ENCODE measurements at regions not wholly inside any gene's neighbourhood (a gene's known extent, or its start where the extent isn't known, plus 50 kb on each side); places are given as distances from the start of the nearest gene placed in this dataset.
A peak's percentile ranks its signal among the peaks of the same experiment; 100 is the strongest.
"Not testable (repeated sequence)": the region's sequence is repeated elsewhere in the genome, so short reads cannot be mapped to it uniquely, and the experiment has no call there.

DNA sequence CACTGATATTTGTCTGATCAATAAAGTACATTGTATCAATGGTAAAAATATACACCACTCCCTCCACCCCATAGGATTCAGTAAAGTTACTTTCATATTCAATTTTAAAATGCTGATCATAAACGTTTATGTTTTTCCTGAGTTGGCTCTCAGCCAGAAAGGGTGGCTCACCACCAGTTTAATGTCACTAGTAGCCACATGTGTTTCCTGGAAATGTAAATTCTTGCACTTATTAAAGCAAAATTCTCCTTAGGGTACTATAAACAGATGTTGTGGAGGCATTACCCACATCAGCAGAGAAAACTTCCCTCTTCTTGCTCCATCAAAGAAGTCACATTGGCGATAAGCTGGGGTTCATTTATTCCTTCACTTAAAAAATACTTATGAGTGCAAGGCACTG is 210.3 kb downstream of the SREK1 start:
- DNase-seq = no peak

DNA sequence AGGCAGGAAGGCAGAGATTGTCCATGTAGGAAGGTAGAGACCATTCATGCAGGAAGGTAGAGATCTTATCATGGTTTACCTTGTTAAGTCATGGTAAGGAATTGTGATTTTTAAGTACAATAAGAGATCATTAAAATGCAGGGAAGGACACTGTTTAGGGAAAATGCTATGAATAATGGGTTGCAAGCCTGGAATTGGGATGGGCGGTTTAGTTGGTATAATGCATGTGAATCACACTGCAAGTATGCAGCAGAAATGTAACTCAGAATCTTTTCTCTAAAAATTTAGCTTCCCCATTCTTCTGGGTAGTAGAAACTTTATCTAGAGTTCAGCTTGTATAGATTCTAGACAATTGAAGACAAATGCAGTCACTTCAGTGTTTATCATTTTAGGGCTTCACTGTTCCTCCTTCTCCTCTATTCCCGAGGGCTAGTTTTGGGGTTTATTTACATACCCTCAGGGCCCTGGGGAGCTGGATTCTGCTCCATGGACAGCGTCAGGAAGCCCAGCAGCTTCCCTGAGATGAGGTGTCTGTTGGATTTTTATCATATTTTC is 212.0 kb downstream of the SREK1 start:
- no peak for DNase-seq

GRCh38 chr5:66358741-66359140 is 214.6 kb downstream of the SREK1 start:
- DNase-seq = no peak

DNA sequence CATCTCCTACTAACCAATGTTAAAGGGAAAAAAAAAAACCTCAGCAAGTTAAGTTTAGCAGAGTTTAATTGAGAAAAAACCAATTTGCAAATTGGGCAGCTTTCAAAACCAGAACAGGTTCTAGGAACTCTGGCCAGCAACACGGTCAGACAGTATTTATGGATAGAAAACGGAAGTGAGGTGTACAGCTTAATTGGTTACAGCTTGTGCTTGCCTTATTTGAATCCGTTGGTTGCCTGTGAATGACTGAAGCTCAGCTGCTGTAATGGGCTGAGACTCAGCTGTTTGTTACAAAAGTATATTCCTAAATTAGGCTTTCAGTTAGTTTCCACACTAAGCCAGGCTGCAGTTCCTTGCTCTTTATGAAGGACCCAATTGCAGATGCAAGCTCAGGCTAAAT is 217.0 kb downstream of the SREK1 start:
- no peak for DNase-seq

- no peak for DNase-seq
These were observed 217.9 kb downstream of the SREK1 start for GRCh38 chr5:66362046-66362445.

DNA sequence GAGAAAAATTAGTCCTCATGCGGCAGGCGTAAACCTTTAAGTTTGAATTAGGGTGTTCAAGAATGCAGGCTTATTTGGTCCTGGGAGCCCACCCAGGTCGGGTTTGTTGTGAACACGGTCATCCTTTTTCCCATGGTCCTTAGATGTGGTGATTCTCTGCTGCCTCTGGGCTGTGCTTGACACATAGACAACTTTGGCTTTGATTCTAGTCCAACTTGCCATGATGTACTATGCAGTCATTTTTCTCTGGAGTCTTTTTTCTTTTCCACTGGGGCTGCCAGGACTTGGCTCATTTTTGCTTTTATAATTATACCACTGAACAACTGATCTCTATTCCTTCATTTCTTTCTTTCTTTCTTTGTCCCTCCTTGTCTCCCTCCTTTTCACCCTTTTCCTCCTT is 218.6 kb downstream of the SREK1 start:
- DNase-seq = no peak

DNA sequence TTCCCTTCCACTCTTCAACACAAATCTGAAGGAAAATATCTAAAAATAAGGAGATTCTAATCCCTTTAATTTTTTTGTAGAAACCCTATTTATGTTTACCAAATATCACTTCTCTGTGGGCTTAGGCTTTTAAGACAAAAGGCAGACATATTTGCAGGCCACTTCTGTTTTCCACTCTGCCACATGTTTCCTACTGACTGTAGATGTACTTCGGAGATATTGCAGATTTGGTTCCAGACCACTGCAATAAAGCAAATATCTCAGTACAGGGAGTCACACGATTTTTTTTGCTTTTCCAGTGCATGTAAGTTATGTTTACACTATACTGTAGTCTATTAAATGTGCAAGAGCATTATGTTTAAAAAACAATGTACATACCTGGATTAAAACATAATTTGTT is 219.0 kb downstream of the SREK1 start:
- DNase-seq = no peak

DNA sequence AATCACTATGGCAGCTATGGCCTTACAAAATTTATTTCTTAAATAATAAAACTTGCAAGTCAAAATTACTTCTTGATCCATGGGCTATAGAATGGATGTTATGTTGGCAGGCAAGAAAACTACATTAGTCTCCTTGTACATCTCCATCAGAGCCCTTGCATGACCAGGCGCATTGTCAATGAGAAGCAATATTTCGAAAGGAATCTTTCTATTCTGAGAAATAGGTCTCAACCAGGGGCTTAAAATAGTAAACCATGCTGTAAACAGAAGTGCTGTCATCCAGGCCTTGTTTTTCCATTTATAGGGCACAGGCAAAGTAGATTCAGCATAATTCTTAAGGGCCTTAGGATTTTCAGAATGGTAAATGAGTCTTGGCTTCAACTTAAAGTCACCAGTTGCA is 220.1 kb downstream of the SREK1 start:
- DNase-seq = no peak

DNA sequence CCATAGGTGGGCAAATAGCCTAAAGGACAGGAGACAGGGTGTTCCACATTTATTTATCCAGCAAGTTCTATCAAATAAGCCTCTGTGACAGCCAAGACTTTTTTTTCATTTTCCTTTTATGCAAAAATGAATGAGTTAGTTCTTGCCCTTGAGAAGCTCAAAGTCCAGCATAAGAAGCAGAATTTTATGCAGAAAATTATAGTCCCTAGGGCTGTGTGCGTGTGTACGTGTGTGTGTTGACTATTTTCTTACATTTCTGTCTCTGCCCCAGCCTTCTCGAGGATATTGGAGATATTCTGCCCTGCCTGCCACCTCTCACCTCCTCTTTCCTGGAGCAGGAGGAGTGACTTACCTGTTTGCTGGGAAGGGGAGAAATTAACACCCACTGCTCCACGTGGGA is 221.9 kb downstream of the SREK1 start:
- no peak for DNase-seq

DNA sequence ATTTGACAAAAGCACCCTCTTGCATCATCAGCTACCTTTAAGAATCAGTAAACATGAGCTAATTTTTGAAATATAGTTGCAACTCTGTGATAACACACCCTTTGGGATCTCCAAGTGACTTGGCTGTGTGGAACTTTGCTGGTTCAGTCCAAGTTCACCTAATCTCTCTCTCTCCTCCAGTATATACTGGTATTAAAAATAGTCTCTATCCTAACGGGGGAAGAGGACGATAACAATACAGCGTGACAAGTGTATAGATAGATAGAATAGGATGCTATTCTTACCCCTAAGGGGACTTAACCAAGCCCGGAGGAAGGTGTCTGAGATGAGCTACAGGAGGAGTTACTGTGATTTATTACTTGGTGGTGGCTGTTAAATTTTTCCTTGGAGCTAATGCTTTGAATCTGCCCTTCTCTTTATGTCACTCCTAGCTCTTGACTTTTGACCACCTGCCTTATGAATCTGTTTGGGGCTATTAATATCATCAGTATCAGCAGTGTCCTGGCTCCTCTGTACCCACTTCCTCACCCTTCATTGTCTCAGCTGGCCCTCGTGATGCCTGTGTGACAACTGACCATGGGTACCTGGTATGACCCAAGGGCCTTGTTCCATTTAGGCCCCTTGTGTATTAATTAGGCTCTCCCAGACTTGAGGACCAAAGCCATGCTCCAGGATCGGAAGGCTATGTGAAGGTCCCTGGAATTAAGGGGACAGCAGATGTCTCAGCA is 223.9 kb downstream of the SREK1 start:
- DNase-seq = no peak

- no peak for DNase-seq
These were observed 224.7 kb downstream of the SREK1 start for GRCh38 chr5:66368811-66369210.

DNA sequence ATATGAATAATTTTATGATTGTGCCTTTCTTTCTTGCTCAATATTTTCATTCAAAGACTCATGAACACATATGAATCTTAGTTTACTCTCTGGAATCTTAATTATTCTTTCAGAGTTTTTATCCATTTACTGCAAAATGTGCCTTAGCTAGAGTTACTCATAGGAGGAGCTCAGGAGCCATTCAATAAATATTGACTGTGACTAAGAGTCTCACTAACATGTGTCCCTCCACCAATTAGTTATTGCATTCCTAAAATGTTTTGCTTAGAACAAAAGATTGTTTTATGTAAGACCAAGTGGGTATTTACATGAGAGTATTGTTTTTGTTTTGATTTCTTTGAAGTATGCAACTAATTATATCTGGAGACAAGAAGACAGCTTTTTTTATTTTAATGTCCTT is 218.4 kb upstream of the MAST4 start:
- no peak for DNase-seq

DNA sequence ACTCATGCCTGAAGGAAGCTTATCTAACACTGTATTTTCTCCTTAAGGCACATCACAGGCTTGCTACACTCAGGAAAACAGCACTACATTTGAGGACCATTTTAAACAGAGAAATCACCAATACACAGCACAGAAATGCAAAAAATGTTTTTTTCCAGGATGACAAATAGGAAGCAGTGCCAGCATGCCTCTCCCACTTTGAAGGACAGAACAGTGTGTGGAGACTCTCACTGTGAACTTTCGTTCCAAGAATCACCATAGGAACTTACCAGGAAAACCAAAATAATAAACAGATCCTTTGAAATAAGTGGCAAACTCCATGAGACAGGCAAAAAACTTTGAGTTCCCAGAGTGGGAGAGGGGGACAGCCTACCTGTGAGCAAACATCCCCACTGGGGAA is 217.8 kb upstream of the MAST4 start:
- DNase-seq = no peak

- DNase-seq = no peak
These were observed 214.0 kb upstream of the MAST4 start for GRCh38 chr5:66382152-66382551.

GRCh38 chr5:66405145-66405544 is 191.0 kb upstream of the MAST4 start:
- not testable (repeated sequence) for DNase-seq

DNA sequence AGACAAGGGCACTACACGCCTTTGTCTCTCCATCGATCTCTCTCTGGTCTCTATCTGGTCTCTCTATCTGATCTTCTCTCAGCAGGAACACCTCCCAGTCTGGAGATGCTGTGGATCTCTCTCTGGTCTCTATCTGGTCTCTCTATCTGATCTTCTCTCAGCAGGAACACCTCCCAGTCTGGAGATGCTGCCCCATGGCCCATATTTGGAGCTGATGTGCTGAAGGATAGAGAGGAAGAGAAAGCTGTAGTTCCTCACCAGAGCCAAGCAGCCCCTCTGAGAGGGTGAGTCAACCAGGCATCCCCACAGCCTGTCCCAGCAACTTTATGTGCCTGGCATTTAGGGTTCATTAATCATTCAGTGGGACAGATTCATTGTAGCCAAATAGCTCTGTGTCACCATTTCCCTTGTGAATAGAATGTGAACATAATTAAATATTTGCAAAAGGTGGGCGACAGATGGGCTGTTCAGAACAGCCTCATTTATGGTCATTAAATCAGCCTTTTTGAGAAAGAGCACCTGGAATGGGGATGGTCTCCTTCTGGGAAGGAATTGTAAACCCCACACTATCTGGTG is 189.3 kb upstream of the MAST4 start:
- no peak for DNase-seq

DNA sequence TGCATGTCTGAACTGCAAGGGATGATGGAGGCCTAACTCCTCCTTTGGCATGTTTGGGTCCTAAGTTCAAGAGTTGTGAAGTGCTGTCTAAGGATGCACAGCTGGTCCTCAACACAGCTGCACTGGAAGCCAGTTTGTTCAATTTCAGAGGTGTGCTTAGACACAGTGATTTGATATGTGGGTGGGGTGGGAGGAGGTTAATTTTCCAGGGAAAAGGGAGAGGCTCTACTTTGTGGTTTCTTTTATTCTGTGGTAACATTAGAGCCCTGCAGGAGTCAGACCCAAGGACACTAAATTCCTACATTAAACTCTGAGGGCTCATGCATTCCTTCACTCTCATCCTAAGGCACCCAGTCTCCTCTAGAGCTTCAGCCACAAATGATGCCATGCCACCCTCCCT is 188.4 kb upstream of the MAST4 start:
- DNase-seq = no peak

DNA sequence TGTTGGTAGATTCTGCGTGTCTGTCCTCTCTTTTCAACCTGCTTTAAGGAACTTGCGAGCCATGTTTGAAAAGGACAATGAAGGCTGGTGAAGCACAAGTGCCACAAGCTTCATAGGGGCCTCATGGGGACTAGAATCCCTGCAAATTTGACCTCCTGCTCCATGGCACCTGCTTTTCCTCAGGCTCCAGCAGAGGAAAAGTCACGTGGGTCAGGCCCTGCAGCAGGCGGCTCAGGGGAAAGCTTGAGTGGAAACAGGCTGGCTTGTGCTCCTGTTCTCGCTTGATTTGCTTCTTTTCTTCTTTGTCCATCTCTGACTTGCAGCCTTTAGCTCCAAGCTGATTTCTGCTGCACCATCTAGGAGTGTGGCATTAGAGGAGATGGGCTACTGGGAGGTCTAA is 187.6 kb upstream of the MAST4 start:
- DNase-seq = no peak

DNA sequence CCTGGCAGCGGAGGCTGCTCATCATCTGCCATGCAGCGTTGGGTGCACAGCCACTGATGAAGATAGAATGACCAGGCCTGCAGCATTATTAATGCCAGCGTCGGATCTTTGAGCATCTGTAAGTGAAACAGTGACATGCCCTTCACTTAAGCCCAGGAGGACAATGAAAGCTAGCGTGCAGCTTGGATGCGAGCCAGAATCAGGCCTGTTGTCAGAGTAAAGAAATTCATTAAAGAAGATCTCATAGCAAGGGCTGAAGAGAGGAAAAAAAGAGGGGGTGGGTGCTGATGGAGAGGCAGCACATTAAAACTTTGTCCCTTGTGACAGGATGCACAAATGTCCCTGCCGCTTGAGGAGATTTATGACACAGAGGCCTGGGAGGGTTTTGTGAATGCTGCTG is 186.1 kb upstream of the MAST4 start:
- DNase-seq = peak; percentile 73

DNA sequence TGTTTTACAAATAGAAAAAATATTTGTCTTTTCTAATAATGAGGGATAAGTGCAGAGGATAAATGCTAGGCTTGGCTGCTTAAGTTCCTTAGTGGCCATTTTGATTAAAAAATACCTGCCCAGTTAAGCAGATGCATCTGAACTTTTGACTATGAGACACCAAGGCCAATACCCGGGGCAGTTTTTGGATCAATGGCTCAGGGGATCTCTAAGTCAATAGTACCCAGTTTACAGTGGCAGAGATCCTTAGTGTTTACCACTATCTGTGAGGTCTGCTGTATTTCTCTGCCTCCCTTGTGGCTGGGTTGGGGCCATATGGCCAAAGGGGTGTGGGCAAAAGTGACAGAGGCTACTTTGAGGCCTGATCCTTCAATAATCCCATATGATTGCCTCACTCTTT is 184.5 kb upstream of the MAST4 start:
- no peak for DNase-seq

DNA sequence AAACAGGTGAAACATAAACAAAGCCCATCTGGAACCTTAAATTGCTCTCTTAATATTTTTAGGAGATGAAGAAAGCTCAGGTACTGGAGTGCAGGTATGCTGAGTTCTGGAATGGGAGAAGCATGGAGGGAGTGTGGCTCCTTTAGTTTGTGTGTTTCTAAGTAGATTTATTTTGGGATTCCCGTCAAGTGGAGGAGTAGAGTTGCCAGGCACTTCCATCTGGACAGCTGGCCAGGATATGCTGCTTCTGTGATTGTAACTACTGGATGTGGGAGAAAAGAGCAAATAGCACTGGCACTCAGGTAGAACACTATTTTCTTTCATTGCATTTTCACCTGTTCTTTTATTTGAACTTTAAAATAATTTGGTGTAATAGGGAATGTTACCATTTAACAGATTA is 182.3 kb upstream of the MAST4 start:
- no peak for DNase-seq

DNA sequence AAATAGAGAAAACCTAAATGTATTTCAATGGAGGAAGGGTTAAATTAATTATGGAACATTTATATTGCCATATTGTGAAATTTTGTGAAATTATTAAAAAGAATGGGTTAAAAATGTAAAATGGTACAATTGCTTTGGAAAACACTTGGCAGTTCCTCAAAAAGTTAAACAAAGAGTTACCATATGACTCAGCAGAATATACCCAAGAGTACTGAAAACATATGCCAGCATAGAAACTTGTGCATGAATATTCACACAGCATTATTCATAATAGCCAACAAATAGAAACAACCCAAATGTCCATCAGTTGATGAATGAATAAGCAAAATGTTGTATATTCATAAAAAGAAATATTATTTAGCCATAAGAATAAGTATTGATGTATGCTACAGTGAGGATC is 181.0 kb upstream of the MAST4 start:
- DNase-seq = no peak

GRCh38 chr5:66416698-66417097 is 179.5 kb upstream of the MAST4 start:
- no peak for DNase-seq

- no peak for DNase-seq
These were observed 178.4 kb upstream of the MAST4 start for GRCh38 chr5:66417781-66418180.

DNA sequence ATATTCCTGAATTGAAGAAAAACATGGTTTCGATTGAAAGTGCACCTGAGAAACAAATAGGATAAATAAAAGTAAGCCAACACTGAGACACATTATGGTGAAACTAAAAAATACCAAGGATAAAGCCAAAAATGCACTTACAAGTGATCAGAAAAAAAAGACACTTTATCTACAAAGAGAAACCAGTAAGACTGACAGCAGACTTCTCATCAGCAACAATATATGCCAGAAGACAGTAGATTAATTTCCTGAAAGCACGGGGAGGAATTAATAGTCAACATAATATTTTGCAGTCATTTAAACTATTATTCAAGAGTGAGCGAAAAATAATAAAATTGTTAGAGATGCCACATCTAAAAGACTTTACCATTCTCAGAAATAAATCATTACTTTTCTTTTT is 172.7 kb upstream of the MAST4 start:
- no peak for DNase-seq

Data from NCI-H345 (cell line).